ENCODE measurements at regions not wholly inside any gene's neighbourhood (a gene's known extent, or its start where the extent isn't known, plus 50 kb on each side); places are given as distances from the start of the nearest gene placed in this dataset.

DNA sequence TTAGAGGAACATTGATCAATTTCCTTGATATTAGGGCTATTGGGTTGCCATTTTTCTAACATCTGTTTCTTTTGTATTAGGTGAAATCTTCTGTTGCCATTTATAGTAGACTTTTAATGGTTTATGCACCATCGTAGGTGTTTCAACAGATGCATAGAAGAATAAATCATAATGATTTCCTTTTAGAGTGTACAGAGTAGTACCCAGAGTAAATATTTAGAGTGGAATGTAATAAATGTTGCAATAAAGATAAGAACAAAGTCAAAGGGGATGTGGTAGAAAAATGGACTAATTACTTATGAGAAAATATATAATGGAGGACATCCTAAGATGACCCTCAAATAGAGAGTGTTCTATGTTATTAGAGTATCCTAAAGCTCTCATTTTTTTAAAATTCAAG lies 643.0 kb upstream of the CITED2 start:
- TF ChIP-seq POLR2A (IDR thresholded peaks at IDR 0.05) = no peak
- TF ChIP-seq CTCF (IDR thresholded peaks at IDR 0.05) = no peak

Data from heart left ventricle (tissue), 13 donors.